ENCODE measurements at regions not wholly inside any gene's neighbourhood (a gene's known extent, or its start where the extent isn't known, plus 50 kb on each side); places are given as distances from the start of the nearest gene placed in this dataset.

DNA sequence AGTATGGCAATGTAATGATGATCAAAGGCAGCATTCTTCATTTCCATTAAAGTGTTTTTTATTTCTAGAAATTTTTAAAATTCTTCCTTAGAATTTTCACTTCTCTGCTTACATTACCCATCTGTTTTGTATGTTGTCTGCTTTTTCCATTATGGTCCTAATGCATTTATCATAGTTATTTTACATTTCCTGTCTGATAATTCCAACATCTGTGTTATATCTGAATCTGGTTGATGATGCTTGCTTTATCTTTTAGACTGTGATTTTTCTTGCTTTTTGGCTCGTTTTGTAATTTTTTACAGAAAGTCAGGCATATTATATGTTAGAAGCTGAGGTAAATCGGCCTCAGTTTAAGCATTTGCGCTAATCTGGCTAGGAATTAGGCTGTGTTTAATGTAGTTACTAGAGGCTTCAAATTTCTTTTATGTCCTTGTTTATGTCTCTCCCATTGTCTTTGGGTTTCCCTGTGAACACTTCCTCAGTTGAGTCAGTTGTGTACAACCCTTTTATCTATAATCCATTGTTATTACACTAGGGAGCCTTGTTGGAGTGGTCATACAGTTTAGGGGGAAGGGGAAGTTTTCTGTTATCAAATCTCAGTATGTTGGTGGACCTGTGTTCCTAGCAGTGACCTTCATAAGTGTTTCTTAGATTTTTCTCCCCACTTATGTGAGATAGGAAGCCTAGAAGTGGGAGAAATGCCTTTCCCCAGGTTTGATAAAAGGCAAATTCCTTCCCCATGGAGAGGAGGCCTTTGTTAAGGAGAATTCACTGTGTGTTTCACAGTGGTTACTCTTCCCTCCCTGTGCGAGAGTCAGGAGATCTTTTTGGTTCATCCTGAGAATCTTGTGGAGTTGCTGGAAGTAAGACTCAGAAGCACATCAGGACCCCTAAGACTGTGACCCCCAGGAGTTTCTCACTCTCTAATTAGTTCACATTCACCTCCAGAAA, 437.5 kb downstream of the INSC start:
- TF ChIP-seq CTCF (conservative IDR thresholded peaks at IDR 0.05; ENCODE audit: low read length) (no peak), EZH2phosphoT487 (IDR thresholded peaks at IDR 0.05; ENCODE audit: borderline replicate concordance) (no peak)
